MM.1S (cell line): ENCODE measurements at regions not wholly inside any gene's neighbourhood (a gene's known extent, or its start where the extent isn't known, plus 50 kb on each side); places are given as distances from the start of the nearest gene placed in this dataset.

Experiments used
- DNase-seq: peaks from one replicate; pipeline ENCODE4 v3.0.0-alpha.2; 2015
- H2AFZ ChIP-seq: fragments of 300-600 bp; sonication (generic); 2 replicates; pipeline ENCODE4 v1.6.0; 2016; ENCODE audit warnings: antibody characterized with exemption, low read length
- H3F3A ChIP-seq: fragments of 300-600 bp; sonication (generic); 2 replicates; pipeline ENCODE4 v1.6.1; 2016; ENCODE audit warnings: mild to moderate bottlenecking, antibody characterized with exemption, low read length, moderate library complexity, mixed read lengths; ENCODE audit not compliant: insufficient read depth
- H3K27ac ChIP-seq: fragments of 300-600 bp; sonication (generic); 2 replicates; pipeline ENCODE4 v1.5.1; 2016; ENCODE audit warnings: mild to moderate bottlenecking, low read length
- H3K27me3 ChIP-seq: fragments of 300-600 bp; sonication (generic); replicated peaks from 2 replicates; pipeline ENCODE4 v1.6.0; 2016; ENCODE audit warnings: low read length; ENCODE audit not compliant: insufficient read depth
- H3K36me3 ChIP-seq: fragments of 300-600 bp; sonication (generic); replicated peaks from 2 replicates; pipeline ENCODE4 v1.6.1; 2016; ENCODE audit warnings: mild to moderate bottlenecking, low read length, mixed read lengths; ENCODE audit not compliant: insufficient read depth
- H3K4me1 ChIP-seq: fragments of 300-600 bp; sonication (generic); 2 replicates; pipeline ENCODE4 v1.6.1; 2016; ENCODE audit warnings: low read length, mixed read lengths
- H3K4me2 ChIP-seq: fragments of 300-600 bp; sonication (generic); 2 replicates; pipeline ENCODE4 v1.6.0; 2016; ENCODE audit warnings: low read depth, low read length
- H3K4me3 ChIP-seq: fragments of 300-600 bp; sonication (generic); 2 replicates; pipeline ENCODE4 v1.5.1; 2016; ENCODE audit warnings: low read length, mixed read lengths
- H3K79me2 ChIP-seq: fragments of 300-600 bp; sonication (generic); 2 replicates; pipeline ENCODE4 v1.6.1; 2016; ENCODE audit warnings: mixed run types, low read length, mixed read lengths
- H3K9ac ChIP-seq: fragments of 300-600 bp; sonication (generic); 2 replicates; pipeline ENCODE4 v1.6.1; 2016; ENCODE audit warnings: low read length, mixed read lengths
- H3K9me2 ChIP-seq: fragments of 300-600 bp; sonication (generic); replicated peaks from 2 replicates; pipeline ENCODE4 v1.6.1; 2016; ENCODE audit warnings: mild to moderate bottlenecking, low read length, mixed read lengths; ENCODE audit not compliant: insufficient read depth
- H3K9me3 ChIP-seq: fragments of 300-600 bp; sonication (generic); replicated peaks from 2 replicates; pipeline ENCODE4 v1.6.1; 2016; ENCODE audit warnings: mild to moderate bottlenecking, low read length, mixed read lengths; ENCODE audit not compliant: insufficient read depth
- H4K20me1 ChIP-seq: fragments of 300-600 bp; sonication (generic); 2 replicates; pipeline ENCODE4 v1.6.1; 2016; ENCODE audit warnings: mild to moderate bottlenecking, low read length, moderate library complexity, mixed read lengths; ENCODE audit not compliant: insufficient read depth
- EZH2 ChIP-seq: fragments of 300-600 bp; sonication (generic); optimal IDR thresholded peaks from 2 replicates; pipeline ENCODE3; 2017; ENCODE audit warnings: low read depth, mild to moderate bottlenecking, antibody characterized with exemption, low read length, mixed read lengths
- EZH2phosphoT487 ChIP-seq: fragments of 300-600 bp; sonication (generic); IDR thresholded peaks from 2 replicates; pipeline ENCODE4 v1.6.1; 2018; ENCODE audit warnings: antibody characterized with exemption, low read length
- TF ChIP-seq, protein P1 (sequence below): fragments of 300-600 bp; sonication (generic); IDR thresholded peaks from 2 replicates; pipeline ENCODE4 v1.5.1; 2016; ENCODE audit warnings: antibody characterized with exemption, low read length, mixed read lengths

DNA sequence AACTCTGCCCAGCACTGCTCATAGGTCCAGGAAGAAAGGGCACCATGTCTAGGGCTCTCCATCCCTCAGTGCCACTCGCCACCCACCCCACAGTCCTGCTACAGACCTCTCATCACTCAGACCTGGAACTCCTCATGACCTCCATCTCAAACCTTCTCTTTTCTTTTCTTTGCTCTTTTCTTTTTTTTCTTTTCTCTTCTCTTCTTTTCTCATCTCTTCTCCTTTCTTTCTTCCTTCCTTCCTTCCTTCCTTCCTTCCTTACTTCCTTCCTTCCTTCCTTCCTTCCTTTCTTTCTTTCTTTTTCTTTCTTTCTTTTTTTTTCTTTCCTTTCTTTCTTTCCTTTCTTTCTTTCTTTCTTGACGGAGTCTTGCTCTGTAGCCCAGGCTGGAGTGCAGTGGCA is 122.2 kb downstream of the KLF6 start:
- no peaks in the 10 kb centered on the region for H3K4me1 ChIP-seq
- TF ChIP-seq EZH2phosphoT487 (no peak), EZH2 (no peak)
- TF ChIP-seq, protein P1, sequence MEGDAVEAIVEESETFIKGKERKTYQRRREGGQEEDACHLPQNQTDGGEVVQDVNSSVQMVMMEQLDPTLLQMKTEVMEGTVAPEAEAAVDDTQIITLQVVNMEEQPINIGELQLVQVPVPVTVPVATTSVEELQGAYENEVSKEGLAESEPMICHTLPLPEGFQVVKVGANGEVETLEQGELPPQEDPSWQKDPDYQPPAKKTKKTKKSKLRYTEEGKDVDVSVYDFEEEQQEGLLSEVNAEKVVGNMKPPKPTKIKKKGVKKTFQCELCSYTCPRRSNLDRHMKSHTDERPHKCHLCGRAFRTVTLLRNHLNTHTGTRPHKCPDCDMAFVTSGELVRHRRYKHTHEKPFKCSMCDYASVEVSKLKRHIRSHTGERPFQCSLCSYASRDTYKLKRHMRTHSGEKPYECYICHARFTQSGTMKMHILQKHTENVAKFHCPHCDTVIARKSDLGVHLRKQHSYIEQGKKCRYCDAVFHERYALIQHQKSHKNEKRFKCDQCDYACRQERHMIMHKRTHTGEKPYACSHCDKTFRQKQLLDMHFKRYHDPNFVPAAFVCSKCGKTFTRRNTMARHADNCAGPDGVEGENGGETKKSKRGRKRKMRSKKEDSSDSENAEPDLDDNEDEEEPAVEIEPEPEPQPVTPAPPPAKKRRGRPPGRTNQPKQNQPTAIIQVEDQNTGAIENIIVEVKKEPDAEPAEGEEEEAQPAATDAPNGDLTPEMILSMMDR = no peak
- H3K9me2 ChIP-seq = no peaks in the 10 kb centered on the region
- no peak overlapping the region for H3K4me2 ChIP-seq
- H3K79me2 ChIP-seq = no peaks in the 10 kb centered on the region
- H3F3A ChIP-seq = no peaks in the 10 kb centered on the region
- no peak overlapping the region for H3K27ac ChIP-seq
- no peak overlapping the region for H3K4me3 ChIP-seq
- DNase-seq = no peak
- no peaks in the 10 kb centered on the region for H3K36me3 ChIP-seq
- H4K20me1 ChIP-seq = no peaks in the 10 kb centered on the region
- no peaks in the 10 kb centered on the region for H3K27me3 ChIP-seq
- no peak overlapping the region for H3K9ac ChIP-seq
- no peak overlapping the region for H2AFZ ChIP-seq
- H3K9me3 ChIP-seq = no peaks in the 10 kb centered on the region

DNA sequence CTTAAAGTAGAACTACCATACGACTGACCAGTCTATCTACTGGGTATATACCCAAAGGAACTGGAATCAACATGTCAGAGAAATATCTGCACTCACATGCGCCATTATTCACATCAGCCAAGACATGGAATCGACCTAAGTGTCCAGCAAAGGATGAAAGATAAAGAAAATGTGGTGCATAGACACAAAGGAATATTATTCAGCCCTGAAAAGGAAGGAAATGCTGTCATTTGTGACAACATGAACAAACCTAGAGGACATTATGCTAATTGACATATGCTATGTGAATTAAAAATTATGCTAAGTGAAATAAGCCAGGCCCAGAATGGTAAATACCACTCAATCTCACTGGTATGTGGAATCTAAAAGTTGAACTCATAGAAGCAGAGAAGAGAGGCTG is 123.7 kb downstream of the KLF6 start:
- TF ChIP-seq, protein P1 = no peak
- TF ChIP-seq EZH2 (no peak), EZH2phosphoT487 (no peak)
- Histone ChIP-seq H4K20me1 (no peaks in the 10 kb centered on the region), H3K4me2 (no peak overlapping the region), H3K9me2 (no peaks in the 10 kb centered on the region), H3K27me3 (no peaks in the 10 kb centered on the region), H3K27ac (no peak overlapping the region), H3K4me1 (no peaks in the 10 kb centered on the region), H2AFZ (no peak overlapping the region), H3K9me3 (no peaks in the 10 kb centered on the region), H3F3A (no peaks in the 10 kb centered on the region), H3K9ac (no peak overlapping the region), H3K36me3 (no peaks in the 10 kb centered on the region), H3K79me2 (no peaks in the 10 kb centered on the region), H3K4me3 (no peak overlapping the region)
- DNase-seq = no peak

DNA sequence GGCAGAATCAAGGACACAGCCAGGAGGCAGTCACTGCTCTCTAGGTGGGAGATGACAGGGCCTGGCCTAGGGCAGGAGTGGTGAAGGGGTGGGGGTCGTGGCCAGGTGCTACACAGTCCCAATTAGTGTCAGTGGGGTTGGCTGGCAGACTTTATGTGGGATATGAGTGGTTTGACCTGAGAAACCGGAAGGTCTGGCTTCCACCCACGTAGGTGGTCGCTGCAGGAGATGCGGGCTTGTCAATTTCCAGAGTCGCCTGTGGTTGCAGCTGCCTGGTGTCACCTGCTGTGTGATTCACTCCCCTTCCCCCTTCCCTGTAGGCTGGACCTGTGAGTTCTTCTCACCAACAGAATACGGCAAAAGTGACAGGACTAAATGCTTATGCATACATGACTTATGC is 124.3 kb downstream of the KLF6 start:
- Histone ChIP-seq H3K27me3 (no peaks in the 10 kb centered on the region), H4K20me1 (no peaks in the 10 kb centered on the region), H3K9me3 (no peaks in the 10 kb centered on the region), H3K79me2 (no peaks in the 10 kb centered on the region), H3K9ac (no peak overlapping the region), H3K27ac (no peak overlapping the region), H2AFZ (no peak overlapping the region), H3K4me3 (no peak overlapping the region), H3K4me2 (no peak overlapping the region), H3F3A (no peaks in the 10 kb centered on the region), H3K36me3 (no peaks in the 10 kb centered on the region), H3K9me2 (no peaks in the 10 kb centered on the region), H3K4me1 (no peaks in the 10 kb centered on the region)
- DNase-seq = no peak
- TF ChIP-seq EZH2phosphoT487 (no peak), EZH2 (no peak)
- TF ChIP-seq, protein P1 = no peak
